Activated naive CD4-positive, alpha-beta T cell treated with anti-CD3 and anti-CD28 coated beads for 36 hours (primary cell): ENCODE measurements at regions not wholly inside any gene's neighbourhood (a gene's known extent, or its start where the extent isn't known, plus 50 kb on each side); places are given as distances from the start of the nearest gene placed in this dataset.

Experiments used
- CTCF ChIA-PET: fragments of 350-600 bp; sonication (Branson Sonifier 250); formaldehyde crosslinking; loops from one replicate; lab custom pipeline; 2021; ENCODE audit warnings: antibody characterized with exemption; lab: Charles Lee
- DNase-seq: peaks from one replicate; pipeline ENCODE4 v3.0.0-alpha.2; 2020
- H3K27ac Mint-ChIP-seq: one replicate; pipeline ENCODE4 v1.8.0; 2021; ENCODE audit warnings: mild to moderate bottlenecking, mixed read lengths
- H3K27me3 Mint-ChIP-seq: one replicate; pipeline ENCODE4 v1.8.0; 2021; ENCODE audit warnings: low read depth, mixed read lengths
- H3K36me3 Mint-ChIP-seq: one replicate; pipeline ENCODE4 v1.8.0; 2021; ENCODE audit warnings: low read depth, mixed read lengths
- H3K4me1 Mint-ChIP-seq: one replicate; pipeline ENCODE4 v1.8.0; 2021; ENCODE audit warnings: low read depth, mixed read lengths
- H3K4me3 Mint-ChIP-seq: one replicate; pipeline ENCODE4 v1.8.0; 2021; ENCODE audit warnings: mild to moderate bottlenecking, moderate library complexity, mixed read lengths
- H3K9me3 Mint-ChIP-seq: one replicate; pipeline ENCODE4 v1.8.0; 2021; ENCODE audit warnings: mixed read lengths
- intact Hi-C: fragments of 100-400 bp; cut with micrococcal nuclease; formaldehyde crosslinking; loops from one replicate; pipeline ENCODE4 v1.15.1; 2023

- Mint-ChIP-seq H3K9me3 (peaks cover 3% of the 10 kb centered on the region), H3K27me3 (no peaks in the 10 kb centered on the region), H3K27ac (no peak overlapping the region), H3K4me1 (no peaks in the 10 kb centered on the region), H3K36me3 (no peaks in the 10 kb centered on the region), H3K4me3 (no peak overlapping the region)
- CTCF ChIA-PET: interaction anchor here (0.6 to 1.0 kb wide), 2 partner anchors 374 to 433 kb away, joined by 3 read pairs; no protein-coding TSS in a partner anchor
- intact Hi-C loops: no loop called here
- DNase-seq: no peak
Observed at GRCh38 chr6:14337152-14337551, 219.6 kb downstream of the CD83 start.

GRCh38 chr6:14339172-14339571 lies 221.6 kb downstream of the CD83 start:
- no peak overlapping the region for H3K27ac Mint-ChIP-seq
- no peaks in the 10 kb centered on the region for H3K4me1 Mint-ChIP-seq
- CTCF ChIA-PET: interaction anchor here (0.6 kb wide), 1 partner anchor 43 kb away, joined by 3 read pairs; no protein-coding TSS in a partner anchor
- no peaks in the 10 kb centered on the region for H3K27me3 Mint-ChIP-seq
- H3K4me3 Mint-ChIP-seq: no peak overlapping the region
- H3K36me3 Mint-ChIP-seq: no peaks in the 10 kb centered on the region
- intact Hi-C loops: no loop called here
- no peak for DNase-seq
- H3K9me3 Mint-ChIP-seq: peaks cover 3% of the 10 kb centered on the region

DNA sequence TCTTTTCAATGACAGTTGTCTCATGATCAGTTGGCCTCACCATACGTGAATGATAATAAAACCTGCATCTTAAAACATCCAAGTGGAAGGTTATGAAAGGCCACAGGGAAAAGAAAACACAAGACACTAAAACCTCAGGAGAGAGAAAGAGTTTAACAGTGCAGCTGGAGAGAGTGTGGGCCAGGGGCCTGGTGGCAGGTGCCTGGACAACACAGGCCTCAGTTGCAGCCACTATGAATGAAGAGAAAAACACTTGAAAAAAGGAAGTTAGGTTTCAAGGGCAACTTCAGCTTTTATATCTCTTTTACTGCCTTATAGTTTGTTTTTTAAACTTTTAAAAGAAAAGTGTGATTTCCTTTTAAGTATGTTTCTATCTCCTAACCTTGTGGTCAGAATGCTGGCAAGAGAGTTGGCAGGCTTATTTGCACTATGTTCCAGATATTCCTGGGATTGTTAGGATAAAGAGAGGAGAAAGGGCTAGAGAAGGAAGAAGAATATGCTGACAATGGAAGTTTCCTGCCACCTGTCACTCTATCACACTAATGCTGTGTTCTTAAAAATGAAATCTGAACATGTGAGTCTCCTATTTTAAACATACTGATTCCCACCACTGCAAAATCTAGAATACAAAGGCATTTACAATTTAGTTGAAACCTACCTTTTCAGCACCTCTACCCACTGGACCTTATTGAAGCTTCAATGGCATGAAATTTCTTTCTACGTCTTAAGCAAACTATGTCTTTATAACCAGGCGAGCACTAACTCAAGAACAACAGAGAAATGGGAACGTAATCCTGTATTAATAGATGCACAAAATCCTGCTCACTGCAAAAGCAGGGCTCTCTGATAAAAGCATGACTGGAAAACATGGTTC lies 222.4 kb downstream of the CD83 start:
- CTCF ChIA-PET: no interaction called here
- no peaks in the 10 kb centered on the region for H3K27me3 Mint-ChIP-seq
- no peak overlapping the region for H3K4me3 Mint-ChIP-seq
- no peak for DNase-seq
- no peak overlapping the region for H3K27ac Mint-ChIP-seq
- H3K4me1 Mint-ChIP-seq: no peaks in the 10 kb centered on the region
- no peaks in the 10 kb centered on the region for H3K36me3 Mint-ChIP-seq
- H3K9me3 Mint-ChIP-seq: peaks cover 3% of the 10 kb centered on the region
- intact Hi-C loops: no loop called here

DNA sequence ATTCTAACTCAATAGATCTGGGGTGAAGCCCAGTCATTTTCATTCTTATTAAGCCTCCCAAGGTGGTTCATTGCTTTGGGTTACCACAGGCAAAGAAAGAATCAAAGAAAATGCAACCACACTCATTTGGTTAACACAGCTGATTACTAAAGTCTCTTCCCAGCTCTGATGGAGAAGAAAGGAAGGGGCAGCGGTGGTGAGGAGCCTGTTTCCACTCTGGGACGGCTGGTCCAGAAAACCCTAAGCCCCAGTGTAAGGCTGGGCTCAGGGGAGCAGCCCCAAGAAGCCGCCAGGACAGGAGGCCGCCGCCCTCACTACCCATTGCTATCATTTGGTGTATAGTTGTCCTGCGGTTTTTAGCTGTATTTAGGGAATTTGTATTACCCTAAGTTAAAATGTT lies 226.9 kb downstream of the CD83 start:
- CTCF ChIA-PET: no interaction called here
- no peak overlapping the region for H3K4me3 Mint-ChIP-seq
- DNase-seq: no peak
- H3K9me3 Mint-ChIP-seq: no peaks in the 10 kb centered on the region
- no peak overlapping the region for H3K27ac Mint-ChIP-seq
- no peaks in the 10 kb centered on the region for H3K27me3 Mint-ChIP-seq
- intact Hi-C loops: no loop called here
- no peaks in the 10 kb centered on the region for H3K4me1 Mint-ChIP-seq
- H3K36me3 Mint-ChIP-seq: no peaks in the 10 kb centered on the region

DNA sequence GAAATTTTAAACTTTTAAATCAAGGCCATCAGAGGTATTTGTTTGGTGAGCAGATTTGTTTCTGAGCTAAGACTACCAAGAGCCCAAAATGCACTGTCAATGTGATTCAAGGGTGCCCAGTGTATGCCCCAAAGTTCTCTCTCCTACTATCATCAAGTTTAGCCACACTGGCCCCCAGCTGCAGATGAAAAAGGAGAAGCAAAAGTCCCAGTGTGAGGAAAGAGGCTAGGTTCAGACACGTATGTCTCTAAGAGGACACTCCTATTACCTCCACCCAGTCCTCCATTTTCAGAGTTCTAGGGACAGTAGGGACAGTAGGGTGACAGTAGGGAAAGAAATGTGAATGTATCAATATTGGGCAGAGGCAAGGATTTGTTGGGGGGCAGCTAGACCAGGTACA lies 230.8 kb downstream of the CD83 start:
- CTCF ChIA-PET: no interaction called here
- no peaks in the 10 kb centered on the region for H3K9me3 Mint-ChIP-seq
- no peak for DNase-seq
- H3K27me3 Mint-ChIP-seq: no peaks in the 10 kb centered on the region
- H3K4me1 Mint-ChIP-seq: peaks cover 6% of the 10 kb centered on the region
- no peak overlapping the region for H3K4me3 Mint-ChIP-seq
- no peak overlapping the region for H3K27ac Mint-ChIP-seq
- intact Hi-C loops: no loop called here
- no peaks in the 10 kb centered on the region for H3K36me3 Mint-ChIP-seq

GRCh38 chr6:14349507-14349906 lies 231.9 kb downstream of the CD83 start:
- Mint-ChIP-seq H3K4me3 (no peak overlapping the region), H3K4me1 (peaks cover 10% of the 10 kb centered on the region), H3K27me3 (no peaks in the 10 kb centered on the region), H3K27ac (no peak overlapping the region), H3K9me3 (no peaks in the 10 kb centered on the region), H3K36me3 (no peaks in the 10 kb centered on the region)
- CTCF ChIA-PET: interaction anchor here (0.5 to 0.6 kb wide), 2 partner anchors 46 to 956 kb away, joined by 4 to 6 read pairs; no protein-coding TSS in a partner anchor
- intact Hi-C loops: no loop called here
- DNase-seq: no peak

- DNase-seq: no peak
- H3K4me3 Mint-ChIP-seq: no peak overlapping the region
- H3K36me3 Mint-ChIP-seq: no peaks in the 10 kb centered on the region
- CTCF ChIA-PET: interaction anchor here (0.5 kb wide), 1 partner anchor 45 kb away, joined by 6 read pairs; no protein-coding TSS in a partner anchor
- no peaks in the 10 kb centered on the region for H3K27me3 Mint-ChIP-seq
- intact Hi-C loops: no loop called here
- peaks cover 15% of the 10 kb centered on the region for H3K4me1 Mint-ChIP-seq
- no peaks in the 10 kb centered on the region for H3K9me3 Mint-ChIP-seq
- H3K27ac Mint-ChIP-seq: no peak overlapping the region
Observed at GRCh38 chr6:14350210-14350609, 232.6 kb downstream of the CD83 start.

DNA sequence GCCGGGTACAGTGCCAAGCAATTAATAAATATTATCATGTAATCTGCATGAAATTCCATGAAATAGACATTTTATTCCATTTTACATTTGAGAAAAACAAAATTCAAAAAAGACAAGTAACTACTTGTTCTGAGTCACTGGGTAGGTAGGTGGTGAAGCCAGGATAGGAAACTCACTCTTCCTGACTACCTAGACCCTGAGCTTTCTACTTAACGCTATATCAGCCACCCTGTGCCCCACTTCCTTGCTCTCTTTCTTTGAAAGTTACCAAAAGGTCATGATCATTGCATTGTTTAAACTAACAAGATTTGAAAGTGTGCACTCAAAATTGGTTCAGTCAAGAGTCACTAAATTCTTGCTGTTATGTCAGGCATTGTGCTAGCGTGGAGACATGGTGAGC lies 235.7 kb downstream of the CD83 start:
- Mint-ChIP-seq H3K27ac (no peak overlapping the region), H3K4me1 (peaks cover 15% of the 10 kb centered on the region), H3K27me3 (no peaks in the 10 kb centered on the region), H3K4me3 (no peak overlapping the region), H3K36me3 (no peaks in the 10 kb centered on the region), H3K9me3 (no peaks in the 10 kb centered on the region)
- CTCF ChIA-PET: no interaction called here
- intact Hi-C loops: no loop called here
- DNase-seq: no peak

DNA sequence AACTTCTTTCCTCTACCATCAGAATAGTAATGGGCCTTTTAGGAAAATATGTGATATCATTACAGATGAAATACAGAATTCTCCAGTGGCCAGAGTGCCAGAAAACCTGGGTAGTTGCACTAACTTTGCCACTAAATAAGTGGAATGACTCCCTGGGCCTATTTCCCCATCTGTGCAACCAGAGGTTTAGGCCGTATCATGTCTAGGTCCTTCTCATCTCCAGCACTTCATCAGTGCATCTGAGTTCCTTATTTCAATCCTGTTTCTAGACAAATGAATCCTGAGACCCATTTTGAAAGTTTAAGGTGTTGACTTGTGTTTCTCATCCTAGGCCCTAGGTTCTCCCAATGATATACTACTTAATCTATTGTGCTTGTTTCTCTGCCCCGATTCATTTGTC lies 236.2 kb downstream of the CD83 start:
- CTCF ChIA-PET: no interaction called here
- H3K27me3 Mint-ChIP-seq: no peaks in the 10 kb centered on the region
- no peaks in the 10 kb centered on the region for H3K36me3 Mint-ChIP-seq
- intact Hi-C loops: no loop called here
- H3K4me1 Mint-ChIP-seq: peaks cover 15% of the 10 kb centered on the region
- no peak for DNase-seq
- H3K27ac Mint-ChIP-seq: no peak overlapping the region
- no peaks in the 10 kb centered on the region for H3K9me3 Mint-ChIP-seq
- H3K4me3 Mint-ChIP-seq: no peak overlapping the region

DNA sequence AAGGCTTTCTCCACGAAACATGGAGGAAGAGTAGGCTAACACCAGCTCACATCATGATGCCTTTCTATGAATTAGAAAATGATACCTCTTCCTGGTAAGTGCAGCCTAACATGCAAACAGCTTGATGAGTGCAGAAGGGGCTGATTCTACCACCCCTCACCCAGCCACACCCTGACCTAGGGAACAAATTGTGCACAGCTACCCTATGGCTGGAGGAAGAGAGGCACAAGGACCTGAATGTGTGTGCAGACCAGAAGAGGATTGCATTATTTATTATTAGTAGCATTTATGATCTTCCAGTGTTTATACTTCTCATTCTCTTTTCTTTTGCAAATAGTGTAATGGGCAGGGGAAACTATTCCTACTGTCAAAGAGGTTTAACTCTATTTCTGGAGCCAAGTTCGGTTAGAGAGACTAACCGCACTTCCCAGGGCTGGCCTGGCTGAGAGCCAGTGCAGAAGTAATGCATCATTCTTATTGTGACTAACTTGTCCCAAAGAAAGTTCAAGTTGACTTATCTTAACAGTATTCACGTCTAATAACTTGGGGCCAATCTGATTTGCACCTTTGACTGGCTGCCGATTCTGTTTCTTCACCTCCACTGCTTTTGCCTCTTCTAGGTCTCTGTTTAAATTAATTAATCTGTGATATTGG lies 237.5 kb downstream of the CD83 start:
- intact Hi-C loops: no loop called here
- no peaks in the 10 kb centered on the region for H3K9me3 Mint-ChIP-seq
- peak; percentile 56 for DNase-seq
- no peaks in the 10 kb centered on the region for H3K36me3 Mint-ChIP-seq
- no peak overlapping the region for H3K27ac Mint-ChIP-seq
- CTCF ChIA-PET: no interaction called here
- no peak overlapping the region for H3K4me3 Mint-ChIP-seq
- H3K27me3 Mint-ChIP-seq: no peaks in the 10 kb centered on the region
- H3K4me1 Mint-ChIP-seq: peaks cover 15% of the 10 kb centered on the region

- Mint-ChIP-seq H3K9me3 (no peaks in the 10 kb centered on the region), H3K36me3 (no peaks in the 10 kb centered on the region), H3K27me3 (no peaks in the 10 kb centered on the region), H3K4me1 (peaks cover 6% of the 10 kb centered on the region), H3K27ac (no peak overlapping the region), H3K4me3 (no peak overlapping the region)
- no peak for DNase-seq
- CTCF ChIA-PET: no interaction called here
- intact Hi-C loops: no loop called here
Observed at GRCh38 chr6:14359438-14359837, 241.9 kb downstream of the CD83 start.

DNA sequence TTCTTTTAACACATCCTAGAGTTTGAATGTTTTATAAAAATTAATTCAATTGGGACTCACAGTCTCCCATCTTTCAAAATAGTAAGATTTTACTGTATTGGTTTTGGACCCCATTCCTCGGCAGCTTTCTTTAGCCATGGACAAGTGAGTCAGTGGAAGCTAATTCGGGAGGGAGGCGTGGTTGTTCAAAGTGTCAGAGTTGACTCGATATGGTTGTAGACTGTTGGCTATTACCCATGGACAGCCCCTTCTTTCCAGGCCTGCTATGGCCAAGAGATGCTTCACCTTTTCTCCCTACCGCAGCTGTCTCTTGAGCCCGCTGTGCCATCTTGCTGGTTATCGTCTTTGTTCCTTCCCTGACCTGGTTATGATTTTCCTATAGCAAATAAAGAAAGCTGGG lies 243.0 kb downstream of the CD83 start:
- CTCF ChIA-PET: interaction anchor here (1.2 kb wide), 1 partner anchor 9 kb away, joined by 3 read pairs; no protein-coding TSS in a partner anchor
- H3K27ac Mint-ChIP-seq: no peak overlapping the region

More for the DNA sequence above, 243.0 kb downstream of the CD83 start:
- no peaks in the 10 kb centered on the region for H3K36me3 Mint-ChIP-seq
- intact Hi-C loops: no loop called here
- no peak for DNase-seq
- H3K9me3 Mint-ChIP-seq: no peaks in the 10 kb centered on the region
- no peaks in the 10 kb centered on the region for H3K4me1 Mint-ChIP-seq
- H3K27me3 Mint-ChIP-seq: no peaks in the 10 kb centered on the region
- H3K4me3 Mint-ChIP-seq: no peak overlapping the region
